HEK293T (cell line): ENCODE measurements at regions not wholly inside any gene's neighbourhood (a gene's known extent, or its start where the extent isn't known, plus 50 kb on each side); places are given as distances from the start of the nearest gene placed in this dataset.

Experiments
- BHLHE40 ChIP-seq: fragments of 450-650 bp; IDR thresholded peaks from 2 replicates; pipeline ENCODE4 v1.6.1; 2016; ENCODE audit warnings: mild to moderate bottlenecking, moderate library complexity, borderline replicate concordance
- CTBP1 ChIP-seq: fragments of 450-650 bp; IDR thresholded peaks from 2 replicates; pipeline ENCODE4 v1.6.1; 2016; ENCODE audit warnings: borderline replicate concordance
- ELF4 ChIP-seq: fragments of 450-650 bp; IDR thresholded peaks from 2 replicates; pipeline ENCODE4 v1.6.1; 2017; ENCODE audit warnings: antibody characterized with exemption
- SP1 ChIP-seq: fragments of 450-650 bp; IDR thresholded peaks from 2 replicates; pipeline ENCODE4 v1.6.1; 2017
- TF ChIP-seq, protein P1 (sequence below): fragments of 450-650 bp; IDR thresholded peaks from 2 replicates; pipeline ENCODE4 v1.6.1; 2016

- no peak for TF ChIP-seq ELF4
- TF ChIP-seq, protein P1, sequence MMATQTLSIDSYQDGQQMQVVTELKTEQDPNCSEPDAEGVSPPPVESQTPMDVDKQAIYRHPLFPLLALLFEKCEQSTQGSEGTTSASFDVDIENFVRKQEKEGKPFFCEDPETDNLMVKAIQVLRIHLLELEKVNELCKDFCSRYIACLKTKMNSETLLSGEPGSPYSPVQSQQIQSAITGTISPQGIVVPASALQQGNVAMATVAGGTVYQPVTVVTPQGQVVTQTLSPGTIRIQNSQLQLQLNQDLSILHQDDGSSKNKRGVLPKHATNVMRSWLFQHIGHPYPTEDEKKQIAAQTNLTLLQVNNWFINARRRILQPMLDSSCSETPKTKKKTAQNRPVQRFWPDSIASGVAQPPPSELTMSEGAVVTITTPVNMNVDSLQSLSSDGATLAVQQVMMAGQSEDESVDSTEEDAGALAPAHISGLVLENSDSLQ, result no peak
- TF ChIP-seq BHLHE40, result no peak
- no peak for TF ChIP-seq SP1
- TF ChIP-seq CTBP1, result no peak
Measured at GRCh38 chrX:39640866-39641265, 456.9 kb downstream of the BCOR start.
